GM10266 (cell line): ENCODE measurements at regions not wholly inside any gene's neighbourhood (a gene's known extent, or its start where the extent isn't known, plus 50 kb on each side); places are given as distances from the start of the nearest gene placed in this dataset.
A peak's percentile ranks its signal among the peaks of the same experiment; 100 is the strongest.

Experiments used
- DNase-seq: peaks from one replicate; pipeline ENCODE4 v3.0.0; 2012; ENCODE audit errors: extremely low spot score
- TF ChIP-seq, protein P1 (sequence below): IDR thresholded peaks from 2 replicates; pipeline ENCODE4 v1.5.1; 2012; ENCODE audit warnings: mild to moderate bottlenecking, low read depth; ENCODE audit not compliant: control insufficient read depth, insufficient read depth; ENCODE audit errors: missing control alignments

DNA sequence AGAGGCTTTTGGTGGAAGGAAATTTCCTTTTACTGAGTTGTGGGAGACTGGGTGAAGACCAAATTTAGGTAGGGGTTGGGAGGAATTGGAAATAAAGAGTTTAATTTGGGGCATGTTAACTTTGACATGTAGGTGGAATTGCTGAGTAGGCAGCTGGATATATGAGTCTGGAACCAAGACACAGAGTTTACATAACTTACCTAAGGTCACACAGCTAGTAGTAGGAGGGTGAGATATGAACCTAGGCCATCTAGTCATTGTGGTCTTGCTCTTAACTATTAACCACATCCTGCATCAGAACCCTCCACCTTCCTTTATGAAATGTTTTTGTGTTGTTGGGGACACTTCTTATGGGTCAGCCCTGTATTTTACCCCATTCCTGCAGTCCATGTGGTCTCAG, 113.1 kb downstream of the ICOS start:
- peak; percentile 10 for DNase-seq

DNA sequence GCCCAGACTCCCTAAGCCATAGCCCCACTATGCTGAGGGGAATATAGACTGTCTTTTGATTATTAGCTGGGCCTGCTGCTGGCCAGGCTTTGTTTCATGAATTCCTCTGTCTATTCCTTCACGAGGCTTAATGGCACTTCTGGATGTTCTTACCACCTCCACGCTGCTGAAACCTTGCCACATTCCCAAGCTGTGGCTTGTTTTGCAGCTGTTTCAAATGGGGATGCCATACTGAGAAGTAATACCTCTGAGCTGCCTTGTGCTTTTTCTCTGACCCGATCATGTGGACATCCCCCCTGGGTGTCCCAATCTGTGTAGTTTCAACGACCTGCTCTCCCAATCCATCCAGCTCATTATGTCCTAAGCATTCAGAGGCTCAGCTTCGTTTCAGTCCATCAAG, 114.1 kb downstream of the ICOS start:
- TF ChIP-seq, protein P1, sequence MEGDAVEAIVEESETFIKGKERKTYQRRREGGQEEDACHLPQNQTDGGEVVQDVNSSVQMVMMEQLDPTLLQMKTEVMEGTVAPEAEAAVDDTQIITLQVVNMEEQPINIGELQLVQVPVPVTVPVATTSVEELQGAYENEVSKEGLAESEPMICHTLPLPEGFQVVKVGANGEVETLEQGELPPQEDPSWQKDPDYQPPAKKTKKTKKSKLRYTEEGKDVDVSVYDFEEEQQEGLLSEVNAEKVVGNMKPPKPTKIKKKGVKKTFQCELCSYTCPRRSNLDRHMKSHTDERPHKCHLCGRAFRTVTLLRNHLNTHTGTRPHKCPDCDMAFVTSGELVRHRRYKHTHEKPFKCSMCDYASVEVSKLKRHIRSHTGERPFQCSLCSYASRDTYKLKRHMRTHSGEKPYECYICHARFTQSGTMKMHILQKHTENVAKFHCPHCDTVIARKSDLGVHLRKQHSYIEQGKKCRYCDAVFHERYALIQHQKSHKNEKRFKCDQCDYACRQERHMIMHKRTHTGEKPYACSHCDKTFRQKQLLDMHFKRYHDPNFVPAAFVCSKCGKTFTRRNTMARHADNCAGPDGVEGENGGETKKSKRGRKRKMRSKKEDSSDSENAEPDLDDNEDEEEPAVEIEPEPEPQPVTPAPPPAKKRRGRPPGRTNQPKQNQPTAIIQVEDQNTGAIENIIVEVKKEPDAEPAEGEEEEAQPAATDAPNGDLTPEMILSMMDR = no peak
- no peak for DNase-seq

More for the DNA sequence above, 113.1 kb downstream of the ICOS start:
- TF ChIP-seq, protein P1 = no peak

GRCh38 chr2:204051476-204051875, 114.9 kb downstream of the ICOS start:
- DNase-seq = no peak
- TF ChIP-seq, protein P1 = no peak

GRCh38 chr2:204051984-204052556, 115.5 kb downstream of the ICOS start:
- no peak for DNase-seq
- TF ChIP-seq, protein P1 = no peak

DNA sequence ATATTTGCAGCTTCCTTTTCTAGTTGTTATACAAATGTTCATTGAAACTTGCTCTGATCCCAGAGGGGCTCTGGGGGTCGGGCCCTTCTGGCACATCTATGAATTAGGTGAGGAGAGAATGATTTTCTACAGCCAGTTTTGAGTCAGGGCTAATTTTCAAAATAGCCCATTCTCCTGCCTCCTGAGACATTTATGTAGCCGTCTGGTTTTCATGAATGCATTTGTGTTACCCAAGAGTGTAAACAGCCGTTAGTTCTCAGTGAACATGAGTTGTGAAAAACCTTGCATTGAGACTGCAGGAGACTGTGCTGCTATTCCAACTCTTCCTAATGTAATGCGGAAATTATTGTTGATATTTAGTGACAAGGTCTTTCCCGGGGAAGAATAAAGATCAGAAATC, 122.5 kb downstream of the ICOS start:
- TF ChIP-seq, protein P1 = no peak
- DNase-seq = no peak

GRCh38 chr2:204060841-204061240, 124.3 kb downstream of the ICOS start:
- TF ChIP-seq, protein P1 = no peak
- DNase-seq = no peak

DNA sequence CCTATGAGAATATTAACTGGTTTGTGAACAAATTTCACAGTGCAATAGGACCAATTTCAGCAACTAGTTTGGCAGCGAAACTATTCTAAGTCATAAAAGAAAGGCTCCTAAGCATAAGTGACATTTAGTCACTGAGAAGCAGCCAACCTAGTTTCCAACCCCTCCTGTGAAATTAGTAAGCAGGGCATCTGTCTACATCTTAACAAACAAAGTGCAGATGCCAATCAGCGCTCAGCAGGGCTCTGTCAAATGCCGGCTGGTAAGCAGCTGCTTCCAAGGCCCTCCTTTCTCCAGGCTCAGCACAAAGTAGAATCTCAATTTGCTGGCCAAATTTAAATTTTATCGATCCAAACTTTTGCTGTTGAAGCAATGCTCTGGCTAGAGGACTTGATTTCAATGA, 124.7 kb downstream of the ICOS start:
- no peak for DNase-seq
- TF ChIP-seq, protein P1 = no peak
